Heart left ventricle (tissue), 16 donors: ENCODE measurements at regions not wholly inside any gene's neighbourhood (a gene's known extent, or its start where the extent isn't known, plus 50 kb on each side); places are given as distances from the start of the nearest gene placed in this dataset.

Experiments
- ATAC-seq, 4 donors: fragments of 200-7000 bp; cut with Tn5 transposase; one replicate each; pipeline ENCODE4 v1.9.1; 2020 to 2022; ENCODE audit warnings: moderate library complexity in 4 of 4, mild to moderate bottlenecking in 3 of 4, moderate number of reproducible peaks in 1 of 4
- DNase-seq, 5 donors: peaks; one replicate each; pipeline ENCODE4 v3.0.0-alpha.2; 2020
- H3K27ac ChIP-seq, 12 donors: fragments of 200-600 bp; sonication (generic) in 4 of 12; one replicate each; pipeline versions ENCODE4 v1.5.0 to v1.8.0; 2016 to 2022; ENCODE audit warnings: mild to moderate bottlenecking in 2 of 12
- H3K27me3 ChIP-seq, 9 donors: fragments of 200-600 bp; sonication (generic) in 2 of 9; one replicate each; pipeline versions ENCODE4 v1.5.1 to v1.8.0; 2016 to 2022; ENCODE audit warnings: mild to moderate bottlenecking in 3 of 9
- H3K36me3 ChIP-seq, 9 donors: fragments of 200-600 bp; sonication (generic) in 2 of 9; one replicate each; pipeline versions ENCODE4 v1.5.0 to v1.8.0; 2018 to 2022; ENCODE audit warnings: mild to moderate bottlenecking in 2 of 9
- H3K4me1 ChIP-seq, 12 donors: fragments of 200-600 bp; sonication (generic) in 4 of 12; one replicate each; pipeline versions ENCODE4 v1.5.0 to v1.8.0; 2016 to 2022; ENCODE audit warnings: mild to moderate bottlenecking in 3 of 12
- H3K4me3 ChIP-seq, 12 donors: fragments of 200-600 bp; sonication (generic) in 4 of 12; one replicate each; pipeline versions ENCODE4 v1.5.0 to v1.8.0; 2017 to 2022; ENCODE audit warnings: mild to moderate bottlenecking in 9 of 12, moderate library complexity in 4 of 12
- H3K9me3 ChIP-seq, 12 donors: fragments of 200-600 bp; sonication (generic) in 4 of 12; one replicate each; pipeline versions ENCODE4 v1.5.0 to v1.8.0; 2016 to 2022; ENCODE audit warnings: mild to moderate bottlenecking in 1 of 12
- POLR2A ChIP-seq, 2 donors: fragments of 450-650 bp; IDR thresholded peaks; one replicate each; pipeline ENCODE4 v1.6.1; 2017; ENCODE audit warnings: antibody characterized with exemption in 2 of 2, mild to moderate bottlenecking in 2 of 2, moderate library complexity in 2 of 2
- WGBS, 4 donors: extraction: QIAGEN DNeasy Blood & Tissue Kit in 2 of 4; methylation state at CpG; one replicate each; pipeline versions ENCODE4 v1.1.5 to v1.1.7; 2013 to 2018; 5-methylcytosine and 5-hydroxymethylcytosine counted together
- intact Hi-C, 10 donors: fragments of 100-400 bp; cut with DNase I; formaldehyde crosslinking; loops; one replicate each; pipeline versions ENCODE4 v1.11.1 to v1.14.2; 2022
- TF ChIP-seq, protein P1 (sequence below), 12 donors: fragments of 200-600 bp; sonication (generic) in 4 of 12; IDR thresholded peaks; one replicate each; pipeline versions ENCODE4 v1.5.0 to v1.8.0; 2018 to 2022; ENCODE audit warnings: antibody characterized with exemption in 12 of 12, mild to moderate bottlenecking in 5 of 12
- donor health status: ischemic (EF 13 %, LVEDD 7.1; RV severe dilation, severe dysfunction).
- donor health status: healthy with polysubstance abuse.
- donor health status: DM: no; HTN: yes; CAD: no.
- donor health status: DM: no; HTN: no; CAD: no.
- donor health status: ischemic (EF 25% LVEDD 6.9; RV normal size, moderate dysfunction).
- donor health status: ischemic (EF 25% LVEDD 5.7; RV mildly dilated, moderate dysfunction).
- donor health status: healthy.
- donor health status: DM: yes; HTN: yes; CAD: no.
- donor health status: ischemic (EF 35%, LVEDD 5.7; RV mildly dilated, moderate dysfunction).
- donor health status: nonischemic (EF 11% LVEDD 7.7; RV severe dilation, severe dysfunction).
- donor health status: DM: yes; HTN: yes; CAD: no.
- donor health status: PGD.
- donor health status: ischemic (EF 29% LVEDD 5.4; RV normal size, mild dysfunction).
- donor health status: nonischemic (EF 23%, LVEDD 6.1; RV moderate dilation, normal function).

DNA sequence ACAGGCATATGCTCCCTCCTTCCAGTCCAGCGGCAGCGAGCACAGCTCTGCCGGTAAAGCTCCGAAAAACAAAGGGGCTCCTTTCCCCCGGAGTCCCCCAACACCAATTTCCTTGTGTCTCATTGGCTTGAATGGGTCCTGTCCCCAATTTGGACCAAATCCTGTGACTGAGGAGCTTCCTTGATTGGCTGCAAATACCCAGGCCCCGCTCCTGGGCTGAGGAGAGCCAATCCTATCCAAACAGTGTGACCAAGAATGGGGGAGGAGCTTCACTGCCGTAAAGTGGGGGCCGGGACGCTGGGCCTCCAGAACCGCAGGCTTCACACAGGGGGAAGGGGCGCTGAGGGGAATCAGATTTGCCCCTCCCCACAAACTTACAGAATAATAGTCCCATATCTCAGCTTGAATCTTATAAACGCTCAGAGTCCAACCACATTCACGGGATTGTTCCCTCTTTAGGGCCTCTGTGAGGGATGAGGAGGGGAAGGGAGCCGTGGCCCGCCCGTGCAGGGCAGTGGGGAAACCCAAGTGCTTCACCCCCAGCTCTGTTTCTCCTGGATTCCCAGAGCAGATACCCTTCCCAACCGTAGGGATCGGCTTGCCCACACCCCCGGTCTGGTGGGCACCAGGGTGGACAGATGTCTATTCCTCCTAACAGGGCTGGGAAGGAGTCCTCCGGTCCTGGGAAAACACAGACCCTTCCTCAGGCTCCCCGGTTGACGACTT lies 141.0 kb upstream of the MLN start:
- Histone ChIP-seq H3K36me3 (no peaks in the 10 kb centered on the region), H3K27me3 (peaks cover 0 to 41% (median 6%) of the 10 kb centered on the region in 9 donors), H3K9me3 (no peaks in the 10 kb centered on the region), H3K27ac (no peak overlapping the region), H3K4me3 (no peak overlapping the region), H3K4me1 (no peaks in the 10 kb centered on the region)
- intact Hi-C loops, result no loop called here
- WGBS, 4 donors, result 68 to 83% (median 78%) methylated on average over 22 of the region's 22 CpGs
- DNase-seq (no peak), ATAC-seq (no peak)
- TF ChIP-seq, protein P1, sequence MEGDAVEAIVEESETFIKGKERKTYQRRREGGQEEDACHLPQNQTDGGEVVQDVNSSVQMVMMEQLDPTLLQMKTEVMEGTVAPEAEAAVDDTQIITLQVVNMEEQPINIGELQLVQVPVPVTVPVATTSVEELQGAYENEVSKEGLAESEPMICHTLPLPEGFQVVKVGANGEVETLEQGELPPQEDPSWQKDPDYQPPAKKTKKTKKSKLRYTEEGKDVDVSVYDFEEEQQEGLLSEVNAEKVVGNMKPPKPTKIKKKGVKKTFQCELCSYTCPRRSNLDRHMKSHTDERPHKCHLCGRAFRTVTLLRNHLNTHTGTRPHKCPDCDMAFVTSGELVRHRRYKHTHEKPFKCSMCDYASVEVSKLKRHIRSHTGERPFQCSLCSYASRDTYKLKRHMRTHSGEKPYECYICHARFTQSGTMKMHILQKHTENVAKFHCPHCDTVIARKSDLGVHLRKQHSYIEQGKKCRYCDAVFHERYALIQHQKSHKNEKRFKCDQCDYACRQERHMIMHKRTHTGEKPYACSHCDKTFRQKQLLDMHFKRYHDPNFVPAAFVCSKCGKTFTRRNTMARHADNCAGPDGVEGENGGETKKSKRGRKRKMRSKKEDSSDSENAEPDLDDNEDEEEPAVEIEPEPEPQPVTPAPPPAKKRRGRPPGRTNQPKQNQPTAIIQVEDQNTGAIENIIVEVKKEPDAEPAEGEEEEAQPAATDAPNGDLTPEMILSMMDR (IDR thresholded peaks at IDR 0.05), result no peak
- TF ChIP-seq POLR2A (IDR thresholded peaks at IDR 0.05), result no peak

DNA sequence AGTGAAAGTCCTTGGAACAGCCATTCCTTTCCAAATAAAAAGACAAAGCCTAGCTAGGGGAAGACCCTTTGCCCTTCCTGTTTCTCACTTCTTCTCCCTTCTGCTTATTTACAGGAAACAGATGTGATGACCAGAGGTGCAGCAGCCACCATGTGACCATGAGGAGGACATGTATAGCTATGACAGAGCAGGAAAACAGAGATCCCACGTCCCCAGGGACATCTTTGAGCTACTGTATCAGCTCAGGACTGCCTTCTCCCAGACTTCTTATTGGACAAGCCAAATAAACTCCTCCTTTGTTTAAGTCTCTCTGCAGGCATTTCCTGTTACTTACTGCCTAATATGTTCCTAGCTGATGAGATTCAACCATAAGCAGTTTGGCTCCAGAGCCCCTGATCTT lies 133.1 kb upstream of the MLN start:
- H3K4me1 ChIP-seq, result no peaks in the 10 kb centered on the region
- TF ChIP-seq, protein P1 (IDR thresholded peaks at IDR 0.05), result no peak
- no peak for TF ChIP-seq POLR2A (IDR thresholded peaks at IDR 0.05)
- H3K27ac ChIP-seq, result no peak overlapping the region
- H3K27me3 ChIP-seq, result peaks cover 0 to 55% (median 12%) of the 10 kb centered on the region in 9 donors
- no peaks in the 10 kb centered on the region for H3K36me3 ChIP-seq
- ATAC-seq (no peak), DNase-seq (no peak)
- no peaks in the 10 kb centered on the region for H3K9me3 ChIP-seq
- intact Hi-C loops, result no loop called here
- 0 to 25% (median 18%) methylated on average over 1 of the region's 1 CpG for WGBS, 4 donors
- H3K4me3 ChIP-seq, result no peak overlapping the region

DNA sequence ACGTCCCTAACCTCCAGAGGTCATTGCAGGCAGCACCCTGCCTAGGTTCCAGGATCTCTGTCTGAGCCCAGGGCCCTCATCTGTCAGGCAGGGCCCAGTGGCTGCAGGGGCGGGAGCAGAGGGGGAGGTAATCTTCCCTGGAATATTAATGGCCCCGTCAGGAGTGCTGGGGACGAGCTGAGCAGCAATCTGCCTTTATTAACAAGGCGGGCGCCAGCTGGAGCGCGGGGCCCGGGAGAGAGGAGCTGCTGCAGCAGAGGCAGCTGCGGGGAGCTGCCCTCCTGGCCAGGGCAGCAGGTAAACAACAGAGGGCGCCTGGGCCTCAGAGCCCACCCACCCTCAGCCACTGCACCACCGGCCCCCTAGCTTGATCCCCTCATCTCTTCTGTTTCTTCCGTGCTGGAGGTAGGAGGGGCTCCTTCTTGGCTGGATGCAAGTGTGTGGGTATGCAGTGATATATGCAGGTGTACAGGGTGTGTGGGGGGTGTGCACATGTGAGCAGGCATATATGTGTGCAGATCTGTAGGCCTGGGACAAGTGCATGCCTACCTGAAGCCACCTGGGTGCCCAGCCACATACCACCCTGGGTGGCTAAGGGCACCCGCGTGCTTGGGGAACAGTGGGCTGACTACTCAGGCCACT lies 131.8 kb upstream of the MLN start:
- H3K27ac ChIP-seq, result no peak overlapping the region
- no peaks in the 10 kb centered on the region for H3K36me3 ChIP-seq
- no peak for TF ChIP-seq POLR2A (IDR thresholded peaks at IDR 0.05)
- TF ChIP-seq, protein P1 (IDR thresholded peaks at IDR 0.05), result no peak
- WGBS, 4 donors, result 42 to 51% (median 43%) methylated on average over 6 to 15 of the region's 15 CpGs
- ATAC-seq (no peak), DNase-seq (peak in 1 of 5 donors; percentile 31)
- no peaks in the 10 kb centered on the region for H3K9me3 ChIP-seq
- H3K27me3 ChIP-seq, result peaks cover 0 to 51% (median 12%) of the 10 kb centered on the region in 9 donors
- intact Hi-C loops, result no loop called here
- H3K4me3 ChIP-seq, result no peak overlapping the region
- H3K4me1 ChIP-seq, result no peaks in the 10 kb centered on the region

DNA sequence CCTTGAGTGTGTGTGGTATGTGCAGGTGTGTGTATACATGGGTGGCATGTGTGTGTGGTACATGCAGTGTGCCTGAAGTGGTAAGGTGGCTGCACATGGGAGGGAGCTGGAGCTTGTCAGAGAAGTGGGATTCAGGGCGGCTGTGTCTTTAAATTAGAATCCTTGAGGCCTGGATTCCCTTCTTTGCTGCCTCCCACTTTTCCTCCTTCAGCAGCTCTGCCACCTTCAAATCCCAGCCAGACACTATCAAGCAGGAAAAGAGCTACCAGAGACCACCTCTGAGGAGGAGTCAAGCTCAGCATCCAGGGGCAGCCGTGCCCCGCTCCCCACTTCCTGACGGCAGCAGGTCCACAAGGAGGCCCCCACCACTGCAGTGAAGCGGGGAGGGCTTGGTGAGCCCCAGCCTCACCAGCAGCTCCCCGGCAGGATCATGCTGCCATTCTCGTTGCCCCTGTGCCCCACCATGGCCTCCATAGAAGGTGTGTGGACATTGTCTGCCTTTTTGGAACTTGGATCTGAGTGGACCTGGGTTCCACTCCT lies 131.0 kb upstream of the MLN start:
- TF ChIP-seq POLR2A (IDR thresholded peaks at IDR 0.05), result no peak
- TF ChIP-seq, protein P1 (IDR thresholded peaks at IDR 0.05), result no peak

More for the DNA sequence above, 131.0 kb upstream of the MLN start:
- Histone ChIP-seq H3K4me1 (no peaks in the 10 kb centered on the region), H3K27me3 (peaks cover 0 to 50% (median 12%) of the 10 kb centered on the region in 9 donors), H3K27ac (no peak overlapping the region), H3K9me3 (no peaks in the 10 kb centered on the region), H3K36me3 (no peaks in the 10 kb centered on the region), H3K4me3 (no peak overlapping the region)
- DNase-seq (peak in 1 of 5 donors; percentile 35), ATAC-seq (no peak)
- WGBS, 4 donors, result 60 to 68% (median 67%) methylated on average over 3 to 7 of the region's 7 CpGs
- intact Hi-C loops, result no loop called here
